Mucosa of stomach (tissue), 1 donor: ENCODE measurements at regions not wholly inside any gene's neighbourhood (a gene's known extent, or its start where the extent isn't known, plus 50 kb on each side); places are given as distances from the start of the nearest gene placed in this dataset.

Experiments used
- H3K27me3 ChIP-seq: one replicate; pipeline ENCODE4 v1.7.0; 2013; ENCODE audit warnings: mild to moderate bottlenecking, low read length; ENCODE audit not compliant: control insufficient read depth, insufficient read depth
- H3K36me3 ChIP-seq: one replicate; pipeline ENCODE4 v1.7.0; 2013; ENCODE audit warnings: low read length; ENCODE audit not compliant: control insufficient read depth, insufficient read depth
- H3K4me1 ChIP-seq: one replicate; pipeline ENCODE4 v1.7.0; 2013; ENCODE audit warnings: mild to moderate bottlenecking, low read length; ENCODE audit not compliant: control insufficient read depth, insufficient read depth
- H3K4me3 ChIP-seq: one replicate; pipeline ENCODE4 v1.7.0; 2013; ENCODE audit warnings: low read length
- H3K9ac ChIP-seq: one replicate; pipeline ENCODE4 v1.7.0; 2013; ENCODE audit warnings: mild to moderate bottlenecking, low read length, moderate library complexity
- H3K9me3 ChIP-seq: one replicate; pipeline ENCODE4 v1.7.0; 2013; ENCODE audit warnings: mild to moderate bottlenecking, low read length, moderate library complexity; ENCODE audit not compliant: control insufficient read depth
- donor health status: Pancreatic carcinoma.

DNA sequence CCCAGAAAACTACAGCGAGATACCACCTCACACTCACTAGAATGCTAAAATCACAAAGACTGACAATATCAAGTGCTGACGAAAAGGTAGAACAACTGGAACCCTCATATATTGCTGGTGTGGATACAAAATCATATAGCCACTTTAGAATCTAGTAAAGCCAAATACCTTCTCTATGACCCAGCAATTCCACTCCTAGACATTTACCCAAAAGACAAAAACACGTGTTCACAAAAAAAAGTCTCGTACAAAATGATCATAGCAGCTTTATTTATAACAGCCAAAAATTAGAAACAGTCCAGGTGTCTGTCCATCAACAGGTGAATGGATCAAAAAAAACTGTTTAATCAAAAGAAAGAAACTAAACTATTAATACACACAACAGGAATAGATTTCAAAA is 126.6 kb downstream of the ZFP36L2 start:
- Histone ChIP-seq H3K9me3 (no peaks in the 10 kb centered on the region), H3K27me3 (no peaks in the 10 kb centered on the region), H3K9ac (no peak overlapping the region), H3K4me1 (peaks cover 11% of the 10 kb centered on the region), H3K36me3 (no peaks in the 10 kb centered on the region), H3K4me3 (no peak overlapping the region)

DNA sequence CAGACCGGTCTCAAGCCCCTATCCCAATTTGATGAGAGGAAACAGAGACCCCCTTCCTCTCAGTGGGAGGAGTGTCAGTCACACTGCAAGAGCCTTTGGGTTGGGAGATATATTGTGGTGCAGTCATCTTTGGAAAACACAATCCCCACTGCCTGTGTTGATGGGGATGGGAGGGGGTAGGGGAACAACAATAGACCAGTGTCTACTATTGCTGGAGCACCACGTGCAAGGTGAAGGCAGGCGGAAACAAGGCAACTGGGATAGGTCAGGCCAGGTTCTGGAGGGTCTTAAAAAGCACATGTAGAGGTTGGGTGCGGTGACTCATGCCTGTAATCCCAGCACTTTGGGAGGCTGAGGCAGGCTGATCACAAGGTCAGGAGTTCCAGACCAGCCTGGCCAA is 127.9 kb downstream of the ZFP36L2 start:
- Histone ChIP-seq H3K9me3 (no peaks in the 10 kb centered on the region), H3K4me1 (peaks cover 11% of the 10 kb centered on the region), H3K27me3 (no peaks in the 10 kb centered on the region), H3K9ac (no peak overlapping the region), H3K4me3 (no peak overlapping the region), H3K36me3 (no peaks in the 10 kb centered on the region)

DNA sequence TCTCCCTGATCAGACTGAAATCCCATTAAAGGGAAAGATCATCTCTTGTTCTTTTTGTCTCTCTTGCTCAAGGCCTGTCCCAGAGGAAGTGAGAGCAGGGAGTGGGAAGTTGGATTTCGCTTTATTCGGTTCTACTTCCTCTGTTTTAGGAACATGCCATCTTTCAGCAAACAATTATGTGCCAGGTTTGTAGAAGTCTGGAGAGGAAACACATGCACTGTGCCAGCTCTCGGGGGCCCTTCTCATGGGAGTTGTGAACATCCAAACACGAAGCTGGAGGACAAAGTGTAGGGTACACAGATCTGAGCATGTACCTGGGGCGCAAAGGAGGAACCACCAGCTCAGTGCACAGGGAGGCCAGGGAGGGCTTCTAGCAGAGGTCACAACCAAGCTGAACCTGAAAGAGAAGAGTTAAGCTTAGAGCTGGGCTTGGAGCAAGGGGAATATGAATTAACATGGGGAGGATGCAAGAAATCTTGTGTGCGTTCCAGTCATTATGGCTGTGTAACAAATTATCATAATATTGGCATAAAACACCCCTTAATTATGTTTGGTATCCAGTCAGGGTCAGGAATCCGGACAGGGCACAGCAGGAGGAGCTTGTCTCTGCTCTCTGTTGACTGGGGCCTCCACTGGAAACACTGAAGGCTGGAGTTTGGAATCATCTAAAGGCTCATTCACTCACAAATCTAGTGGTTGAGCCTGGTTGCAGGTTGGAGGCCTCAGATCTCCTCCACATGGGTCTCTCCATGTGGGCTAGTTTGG is 128.6 kb downstream of the ZFP36L2 start:
- Histone ChIP-seq H3K36me3 (no peaks in the 10 kb centered on the region), H3K4me3 (no peak overlapping the region), H3K9me3 (no peaks in the 10 kb centered on the region), H3K4me1 (peaks cover 11% of the 10 kb centered on the region), H3K27me3 (no peaks in the 10 kb centered on the region), H3K9ac (no peak overlapping the region)

- Histone ChIP-seq H3K9ac (no peak overlapping the region), H3K4me1 (no peaks in the 10 kb centered on the region), H3K36me3 (no peaks in the 10 kb centered on the region), H3K4me3 (no peak overlapping the region), H3K27me3 (no peaks in the 10 kb centered on the region), H3K9me3 (no peaks in the 10 kb centered on the region)
These were observed 130.7 kb downstream of the ZFP36L2 start for GRCh38 chr2:43095533-43096295.

- Histone ChIP-seq H3K4me3 (no peak overlapping the region), H3K27me3 (no peaks in the 10 kb centered on the region), H3K9ac (no peak overlapping the region), H3K36me3 (no peaks in the 10 kb centered on the region), H3K9me3 (no peaks in the 10 kb centered on the region), H3K4me1 (no peaks in the 10 kb centered on the region)
These were observed 133.8 kb downstream of the ZFP36L2 start for GRCh38 chr2:43092520-43093179.

- no peaks in the 10 kb centered on the region for H3K27me3 ChIP-seq
- H3K36me3 ChIP-seq, result no peaks in the 10 kb centered on the region
- H3K9me3 ChIP-seq, result no peaks in the 10 kb centered on the region
- H3K4me1 ChIP-seq, result peaks cover 14% of the 10 kb centered on the region
- H3K9ac ChIP-seq, result no peak overlapping the region
- H3K4me3 ChIP-seq, result no peak overlapping the region
These were observed 136.1 kb downstream of the ZFP36L2 start for GRCh38 chr2:43090317-43090716.

DNA sequence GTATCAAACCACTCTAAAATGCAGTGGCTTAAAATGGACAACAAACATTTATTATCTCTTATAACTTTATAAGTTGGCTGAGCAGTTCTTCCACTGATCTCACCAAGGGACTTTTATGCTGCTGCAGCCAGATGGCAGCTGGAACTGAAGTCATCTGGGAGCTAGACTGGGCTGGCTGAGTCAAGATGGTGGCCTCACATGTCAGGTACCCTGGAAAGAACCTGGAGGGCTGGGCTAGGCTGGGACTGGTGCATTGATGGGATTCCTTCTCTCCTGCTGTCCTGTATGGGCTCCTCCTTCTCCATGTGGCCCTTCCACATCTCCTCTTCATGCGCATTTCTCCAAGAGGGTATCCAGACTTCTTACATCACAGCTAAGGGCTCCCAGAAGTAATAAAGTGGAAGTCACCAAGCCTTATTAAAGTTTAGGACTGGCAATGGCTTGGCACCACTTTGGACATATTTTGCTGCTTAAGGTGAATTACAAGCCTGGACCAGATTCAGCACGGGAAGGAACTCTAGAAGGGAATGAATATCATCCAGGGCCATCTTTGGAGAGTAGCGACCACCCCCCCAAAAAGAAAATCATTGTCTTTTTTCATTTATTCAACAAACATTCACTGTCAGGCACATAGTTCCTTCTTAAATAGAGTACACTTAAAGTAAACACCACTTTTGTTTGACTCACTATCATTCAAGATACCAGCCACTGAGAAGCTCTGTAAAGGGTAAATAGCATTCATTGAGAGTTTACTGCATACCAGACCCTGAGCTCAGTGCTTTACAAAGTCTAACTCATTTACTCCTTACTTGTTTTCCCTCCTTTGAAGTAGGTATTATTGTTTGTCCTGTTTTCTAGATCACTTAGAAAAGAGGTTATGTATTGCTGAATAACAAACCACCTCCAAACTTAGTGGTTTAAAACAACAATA is 138.0 kb downstream of the ZFP36L2 start:
- Histone ChIP-seq H3K4me1 (peaks cover 31% of the 10 kb centered on the region), H3K9ac (no peak overlapping the region), H3K36me3 (no peaks in the 10 kb centered on the region), H3K27me3 (no peaks in the 10 kb centered on the region), H3K9me3 (no peaks in the 10 kb centered on the region), H3K4me3 (no peak overlapping the region)

DNA sequence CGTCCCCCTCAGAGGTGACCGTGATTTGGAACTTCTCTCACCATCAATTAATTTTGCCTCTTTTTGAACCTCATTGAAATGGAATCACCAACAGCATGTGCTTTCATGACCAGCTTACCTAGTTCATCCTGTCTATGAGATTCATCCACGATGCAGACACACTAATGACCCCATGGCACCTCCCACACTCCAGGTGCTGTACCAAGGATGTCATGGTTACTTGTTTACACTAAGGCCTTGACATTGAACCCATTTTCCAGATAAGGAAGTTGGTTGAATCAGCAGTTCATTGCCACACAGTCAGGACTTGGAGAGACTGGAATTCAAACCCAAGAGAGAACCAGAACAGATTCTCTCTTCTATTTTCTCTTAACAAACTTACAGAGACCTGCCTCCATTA is 139.0 kb downstream of the ZFP36L2 start:
- H3K4me3 ChIP-seq, result no peak overlapping the region
- H3K4me1 ChIP-seq, result peaks cover 41% of the 10 kb centered on the region
- H3K36me3 ChIP-seq, result no peaks in the 10 kb centered on the region
- H3K9me3 ChIP-seq, result no peaks in the 10 kb centered on the region
- H3K27me3 ChIP-seq, result no peaks in the 10 kb centered on the region
- H3K9ac ChIP-seq, result peak overlapping the region; percentile 6

DNA sequence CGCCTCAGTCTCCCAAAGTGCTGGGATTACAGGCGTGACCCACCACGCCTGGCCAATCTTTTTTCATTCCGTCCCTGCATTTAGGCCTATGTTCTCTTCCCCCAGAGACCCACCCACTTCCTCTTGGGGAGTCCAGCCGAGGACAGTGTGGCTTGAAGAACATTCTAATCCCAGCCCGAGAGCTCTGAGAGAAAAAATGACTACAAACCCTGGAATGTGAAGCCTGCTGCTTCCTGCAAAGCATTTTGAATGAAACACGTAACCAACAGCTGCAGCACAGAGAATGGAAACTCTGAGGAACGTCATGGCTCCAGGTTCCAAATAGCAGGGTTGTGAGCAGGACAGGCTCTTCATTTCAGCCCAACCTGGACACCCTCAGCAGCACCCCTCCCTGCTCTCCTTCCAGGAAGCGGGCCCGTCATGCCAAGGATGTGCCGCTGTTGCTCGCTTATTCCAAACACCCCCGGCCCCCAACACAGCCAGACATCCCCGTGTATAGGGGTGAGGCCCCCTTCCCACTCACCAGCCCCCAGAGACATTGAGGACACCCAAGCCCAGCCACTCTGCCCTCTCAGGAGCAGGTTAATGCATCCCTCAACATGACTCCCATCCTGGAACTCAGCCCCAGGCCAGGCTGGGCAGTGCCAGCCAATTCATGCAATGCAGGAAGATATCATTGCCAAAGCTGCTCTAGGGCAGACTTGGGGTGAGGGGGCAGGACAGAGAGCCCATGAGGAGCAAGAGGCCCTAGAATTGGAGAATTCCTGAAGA is 139.8 kb downstream of the ZFP36L2 start:
- peaks cover 45% of the 10 kb centered on the region for H3K4me1 ChIP-seq
- H3K27me3 ChIP-seq, result no peaks in the 10 kb centered on the region
- peak overlapping the region; percentile 6 for H3K9ac ChIP-seq
- no peaks in the 10 kb centered on the region for H3K36me3 ChIP-seq
- no peaks in the 10 kb centered on the region for H3K9me3 ChIP-seq
- H3K4me3 ChIP-seq, result no peak overlapping the region

DNA sequence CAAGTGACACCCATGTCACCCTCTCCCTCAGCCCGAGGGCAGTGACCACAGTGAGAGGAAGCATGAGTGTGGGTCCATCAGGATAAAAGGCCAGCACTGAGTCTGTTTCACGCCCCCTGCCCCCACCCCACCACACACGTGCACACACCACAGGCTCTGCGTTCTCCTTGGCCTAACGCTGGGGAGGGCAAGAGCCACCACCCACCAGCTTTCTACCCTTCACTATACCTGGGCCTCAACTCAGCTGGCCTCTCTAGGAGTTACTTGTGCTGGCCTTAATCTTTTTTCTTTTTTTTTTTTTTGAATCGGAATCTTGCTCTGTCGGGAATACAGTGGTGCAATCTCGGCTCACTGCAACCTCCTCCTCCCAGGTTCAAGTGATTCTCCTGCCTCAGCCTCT is 140.5 kb downstream of the ZFP36L2 start:
- peaks cover 45% of the 10 kb centered on the region for H3K4me1 ChIP-seq
- no peaks in the 10 kb centered on the region for H3K36me3 ChIP-seq
- no peaks in the 10 kb centered on the region for H3K27me3 ChIP-seq
- no peak overlapping the region for H3K9ac ChIP-seq
- no peaks in the 10 kb centered on the region for H3K9me3 ChIP-seq
- H3K4me3 ChIP-seq, result no peak overlapping the region

DNA sequence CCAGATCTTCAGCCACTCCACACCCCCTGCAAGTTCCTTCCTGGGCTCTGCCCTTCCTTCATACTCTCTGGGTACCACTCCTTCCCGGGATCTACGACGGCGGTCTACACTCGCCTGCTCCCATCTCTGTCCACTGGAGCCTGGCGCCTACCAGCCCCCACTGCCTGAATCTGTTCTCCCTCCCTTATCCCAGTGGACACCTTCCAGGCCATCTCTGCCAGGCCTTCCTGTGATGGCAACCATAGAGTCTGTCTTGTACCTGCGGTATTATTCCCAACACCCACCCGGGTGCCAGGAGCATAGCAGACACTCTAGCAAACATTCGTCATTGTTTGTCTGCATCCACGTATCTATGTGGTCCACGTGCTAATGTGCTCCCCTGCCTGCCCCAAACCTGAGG is 140.9 kb downstream of the ZFP36L2 start:
- Histone ChIP-seq H3K4me1 (peaks cover 45% of the 10 kb centered on the region), H3K9ac (no peak overlapping the region)

More for the DNA sequence above, 140.9 kb downstream of the ZFP36L2 start:
- no peaks in the 10 kb centered on the region for H3K27me3 ChIP-seq
- H3K9me3 ChIP-seq, result no peaks in the 10 kb centered on the region
- no peak overlapping the region for H3K4me3 ChIP-seq
- H3K36me3 ChIP-seq, result no peaks in the 10 kb centered on the region
